Right lobe of liver (tissue), 4 donors: ENCODE measurements at regions not wholly inside any gene's neighbourhood (a gene's known extent, or its start where the extent isn't known, plus 50 kb on each side); places are given as distances from the start of the nearest gene placed in this dataset.

Source experiments
- CTCF ChIP-seq, 4 donors: fragments of 200-600 bp in 3 of 4; fragments of 450-650 bp in 1 of 4; IDR thresholded peaks; one replicate each; pipeline versions ENCODE4 v1.5.1 to v1.8.0; 2016 to 2022; ENCODE audit warnings: antibody characterized with exemption in 4 of 4, mild to moderate bottlenecking in 2 of 4
- POLR2A ChIP-seq: fragments of 450-650 bp; IDR thresholded peaks from one replicate; pipeline ENCODE4 v1.6.1; 2017; ENCODE audit warnings: antibody characterized with exemption, mild to moderate bottlenecking
- donor health status: DM: no; HTN: no; CAD: no.
- donor health status: DM: no; HTN: no; CAD: no.
- donor health status: DM: no; HTN: yes; CAD: no.

GRCh38 chr6:62974452-62974851 lies 236.8 kb upstream of the FKBP1C start:
- TF ChIP-seq CTCF (IDR thresholded peaks at IDR 0.05) (no peak), POLR2A (no peak)
